IMR-90 (cell line): ENCODE measurements at regions not wholly inside any gene's neighbourhood (a gene's known extent, or its start where the extent isn't known, plus 50 kb on each side); places are given as distances from the start of the nearest gene placed in this dataset.

Source experiments
- ATAC-seq: fragments of 200-7000 bp; cut with Tn5 transposase; 2 replicates; pipeline ENCODE4 v1.9.1; 2020; ENCODE audit warnings: low read depth, mild to moderate bottlenecking, moderate library complexity
- BruUV-seq: library from RNA; stranded (reverse); fragments of 400-500 nt; replicated peaks from 2 replicates; lab custom pipeline; 2021; lab: Mats Ljungman, UMichigan
- CTCF ChIA-PET: fragments of 300-600 bp; formaldehyde crosslinking; extraction: SDS; loops from one replicate; lab custom pipeline; 2021; ENCODE audit warnings: antibody characterized with exemption; lab: Yijun Ruan, JAX
- POLR2A ChIA-PET: fragments of 300-600 bp; sonication (Branson Sonifier 250); formaldehyde crosslinking; loops from one replicate; lab custom pipeline; 2022; ENCODE audit warnings: antibody characterized with exemption; ENCODE audit not compliant: unreplicated experiment; lab: Charles Lee
- DNase-seq: peaks from one replicate; pipeline ENCODE4 v3.0.0; 2013
- H2AFZ ChIP-seq: replicated peaks from 2 replicates; pipeline ENCODE3; 2013; ENCODE audit warnings: low read length, mild to moderate bottlenecking; ENCODE audit not compliant: poor library complexity
- H2AK5ac ChIP-seq: 2 replicates; pipeline ENCODE4 v1.6.1; 2013; ENCODE audit warnings: low read depth, low read length, inconsistent platforms
- H2AK9ac ChIP-seq: replicated peaks from 2 replicates; pipeline ENCODE3; 2013; ENCODE audit warnings: mild to moderate bottlenecking, low read depth, low read length, moderate library complexity; ENCODE audit not compliant: poor library complexity
- H2BK120ac ChIP-seq: 2 replicates; pipeline ENCODE4 v1.6.1; 2013; ENCODE audit warnings: low read depth, low read length, inconsistent platforms
- H2BK15ac ChIP-seq: 3 replicates; pipeline ENCODE4 v1.6.1; 2013; ENCODE audit warnings: low read depth, low read length, inconsistent platforms
- H2BK20ac ChIP-seq: 2 replicates; pipeline ENCODE4 v1.6.1; 2013; ENCODE audit warnings: low read depth, mild to moderate bottlenecking, inconsistent platforms, low read length, moderate library complexity
- H2BK5ac ChIP-seq: 2 replicates; pipeline ENCODE4 v1.6.1; 2013; ENCODE audit warnings: mild to moderate bottlenecking, low read depth, low read length, inconsistent platforms; ENCODE audit not compliant: poor library complexity, severe bottlenecking
- H3K14ac ChIP-seq: replicated peaks from 2 replicates; pipeline ENCODE4 v1.6.1; 2013; ENCODE audit warnings: low read depth, low read length, inconsistent platforms
- H3K18ac ChIP-seq: 2 replicates; pipeline ENCODE4 v1.6.1; 2013; ENCODE audit warnings: low read depth, low read length, control low read depth
- H3K23ac ChIP-seq: 2 replicates; pipeline ENCODE4 v1.6.1; 2013; ENCODE audit warnings: low read depth, low read length, inconsistent platforms
- H3K27ac ChIP-seq: 2 replicates; pipeline ENCODE4 v1.5.1; 2013; ENCODE audit warnings: mild to moderate bottlenecking, control low read depth, low read length; ENCODE audit not compliant: insufficient read depth
- H3K27me3 ChIP-seq: 2 replicates; pipeline ENCODE4 v1.6.1; 2013; ENCODE audit warnings: low read length; ENCODE audit not compliant: control insufficient read depth, insufficient read depth
- H3K36me3 ChIP-seq: 2 replicates; pipeline ENCODE4 v1.6.1; 2013; ENCODE audit warnings: low read length, mixed read lengths; ENCODE audit not compliant: control insufficient read depth, insufficient read depth
- H3K4ac ChIP-seq: 2 replicates; pipeline ENCODE4 v1.6.1; 2013; ENCODE audit warnings: low read depth, low read length, inconsistent platforms
- H3K4me1 ChIP-seq: 2 replicates; pipeline ENCODE4 v1.6.1; 2013; ENCODE audit warnings: low read length, mixed read lengths; ENCODE audit not compliant: control insufficient read depth, insufficient read depth
- H3K4me2 ChIP-seq: 2 replicates; pipeline ENCODE4 v1.6.1; 2013; ENCODE audit warnings: low read depth, mild to moderate bottlenecking, control low read depth, low read length, moderate library complexity
- H3K4me3 ChIP-seq: 2 replicates; pipeline ENCODE4 v1.5.1; 2013; ENCODE audit warnings: low read depth, mild to moderate bottlenecking, control low read depth, low read length, moderate library complexity; ENCODE audit not compliant: insufficient read depth
- H3K56ac ChIP-seq: 2 replicates; pipeline ENCODE4 v1.6.1; 2013; ENCODE audit warnings: low read length, inconsistent platforms; ENCODE audit not compliant: insufficient read depth; ENCODE audit errors: extremely low read depth
- H3K79me1 ChIP-seq, 2 experiments: 2 replicates each; pipeline ENCODE4 v1.6.1; 2013; ENCODE audit warnings: low read length in 2 of 2, inconsistent platforms in 1 of 2, low read depth in 1 of 2
- H3K9ac ChIP-seq: 2 replicates; pipeline ENCODE4 v1.6.1; 2013; ENCODE audit warnings: low read depth, low read length, control low read depth
- H3K9me1 ChIP-seq: 2 replicates; pipeline ENCODE4 v1.6.1; 2013; ENCODE audit warnings: low read length, inconsistent platforms; ENCODE audit not compliant: insufficient read depth
- H3K9me3 ChIP-seq: 2 replicates; pipeline ENCODE4 v1.6.1; 2013; ENCODE audit warnings: low read length; ENCODE audit not compliant: control insufficient read depth, insufficient read depth
- H4K20me1 ChIP-seq: 2 replicates; pipeline ENCODE4 v1.6.1; 2013; ENCODE audit warnings: low read length, inconsistent platforms; ENCODE audit not compliant: insufficient read depth
- H4K5ac ChIP-seq: 2 replicates; pipeline ENCODE4 v1.6.1; 2013; ENCODE audit warnings: mild to moderate bottlenecking, low read depth, low read length, control low read depth
- H4K8ac ChIP-seq, 2 experiments: 2 replicates each; pipeline ENCODE4 v1.6.1; 2013; ENCODE audit warnings: low read depth in 2 of 2, low read length in 2 of 2, control low read depth in 1 of 2, inconsistent platforms in 1 of 2
- H4K91ac ChIP-seq: 2 replicates; pipeline ENCODE4 v1.6.1; 2013; ENCODE audit warnings: low read depth, low read length, inconsistent platforms; ENCODE audit not compliant: insufficient read depth
- BHLHE40 ChIP-seq: fragments of 150-350 bp; IDR thresholded peaks from 2 replicates; pipeline ENCODE4 v1.6.1; 2016; ENCODE audit warnings: mild to moderate bottlenecking, low read depth, low read length
- CEBPB ChIP-seq: IDR thresholded peaks from 2 replicates; pipeline ENCODE4 v1.6.1; 2012; ENCODE audit warnings: low read depth, low read length, improper control_type of control experiment
- CHD1 ChIP-seq: IDR thresholded peaks from 2 replicates; pipeline ENCODE4 v1.6.1; 2012; ENCODE audit warnings: low read depth, low read length, improper control_type of control experiment
- CTCF ChIP-seq: conservative IDR thresholded peaks from 2 replicates; pipeline ENCODE4 v1.5.1; 2012; ENCODE audit warnings: mild to moderate bottlenecking, low read depth, low read length, improper control_type of control experiment
- FOS ChIP-seq: fragments of 150-350 bp; IDR thresholded peaks from 2 replicates; pipeline ENCODE4 v1.6.1; 2016; ENCODE audit warnings: low read depth, low read length
- MAFK ChIP-seq: IDR thresholded peaks from 2 replicates; pipeline ENCODE4 v1.6.1; 2012; ENCODE audit warnings: low read depth, low read length, improper control_type of control experiment
- MXI1 ChIP-seq: IDR thresholded peaks from 2 replicates; pipeline ENCODE4 v1.6.1; 2012; ENCODE audit warnings: low read depth, mild to moderate bottlenecking, low read length, moderate library complexity, borderline replicate concordance
- NFE2L2 ChIP-seq: fragments of 150-350 bp; IDR thresholded peaks from 2 replicates; pipeline ENCODE4 v1.6.1; 2016; ENCODE audit warnings: low read depth, mild to moderate bottlenecking, low read length
- POLR2A ChIP-seq: IDR thresholded peaks from 2 replicates; pipeline ENCODE4 v1.6.1; 2012; ENCODE audit warnings: mild to moderate bottlenecking, low read depth, low read length
- RAD21 ChIP-seq: IDR thresholded peaks from 2 replicates; pipeline ENCODE4 v1.6.1; 2012; ENCODE audit warnings: low read length, improper control_type of control experiment
- RCOR1 ChIP-seq: IDR thresholded peaks from 2 replicates; pipeline ENCODE4 v1.6.1; 2012; ENCODE audit warnings: mild to moderate bottlenecking, low read length, improper control_type of control experiment; ENCODE audit not compliant: insufficient replicate concordance
- RFX5 ChIP-seq: IDR thresholded peaks from 2 replicates; pipeline ENCODE4 v1.8.0; 2012; ENCODE audit warnings: low read depth, mild to moderate bottlenecking, low read length, moderate library complexity
- SMC3 ChIP-seq: fragments of 150-350 bp; IDR thresholded peaks from 2 replicates; pipeline ENCODE4 v1.6.1; 2016; ENCODE audit warnings: low read depth, mild to moderate bottlenecking, antibody characterized with exemption, low read length, moderate library complexity
- USF2 ChIP-seq: fragments of 150-350 bp; IDR thresholded peaks from 2 replicates; pipeline ENCODE4 v1.6.1; 2017; ENCODE audit warnings: mild to moderate bottlenecking, antibody characterized with exemption, low read length, low read depth
- WGBS, 2 experiments: methylation state at CpG; one replicate each; pipeline versions ENCODE4 v1.1.5 to v1.1.7; 2013; ENCODE audit warnings: missing lambda C conversion rate in 2 of 2; ENCODE audit not compliant: insufficient read length in 1 of 2; ENCODE audit errors: extremely low coverage in 2 of 2; 5-methylcytosine and 5-hydroxymethylcytosine counted together
- dilution Hi-C: fragments of 300-500 bp; cut with HindIII; formaldehyde crosslinking; loops from one replicate; pipeline ENCODE4 v1.14.3; 2018; ENCODE audit warnings: low sequenced_read_pairs; ENCODE audit not compliant: unreplicated experiment
- in situ Hi-C: fragments of 300-500 bp; cut with MboI; formaldehyde crosslinking; loops from 3 replicates; pipeline ENCODE4 v1.14.3; 2019; ENCODE audit warnings: low sequenced_read_pairs, inconsistent platforms, mixed read lengths
- intact Hi-C: fragments of 100-400 bp; cut with micrococcal nuclease; formaldehyde crosslinking; loops from 2 replicates; pipeline ENCODE4 v1.10.0; 2022
- TF ChIP-seq, protein P1 (sequence below): fragments of 150-350 bp; IDR thresholded peaks from 2 replicates; pipeline ENCODE4 v1.6.1; 2016; ENCODE audit warnings: low read depth, mild to moderate bottlenecking, low read length, moderate library complexity, borderline replicate concordance

DNA sequence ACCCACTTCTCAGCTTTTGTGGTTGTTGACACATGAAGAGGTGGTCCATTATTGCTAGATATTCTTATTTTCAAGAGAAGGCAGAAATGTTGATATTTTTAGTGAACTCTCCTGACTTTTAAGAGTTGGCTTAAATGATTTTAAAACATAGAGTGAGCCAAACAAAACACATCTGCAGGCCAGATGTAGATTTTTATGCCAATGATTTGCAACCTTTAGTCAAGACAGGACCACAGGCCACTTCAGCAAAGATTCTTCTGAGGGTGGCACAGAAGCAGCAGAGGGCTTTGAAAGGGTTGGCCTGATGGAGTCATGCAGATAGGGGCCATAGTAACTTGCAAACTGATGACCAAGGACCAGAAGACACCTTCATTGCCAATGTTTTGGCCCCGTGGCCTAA is 276.5 kb upstream of the P2RY1 start:
- Histone ChIP-seq H3K9me1 (no peaks in the 10 kb centered on the region), H3K4ac (no peak overlapping the region), H3K4me3 (no peak overlapping the region), H3K27ac (no peak overlapping the region), H2AK9ac (no peak overlapping the region), H2BK20ac (no peak overlapping the region), H3K9me3 (no peaks in the 10 kb centered on the region), H4K20me1 (no peaks in the 10 kb centered on the region), H3K9ac (no peak overlapping the region), H4K8ac (no peak overlapping the region), H2AK5ac (no peak overlapping the region), H4K91ac (no peak overlapping the region), H4K5ac (no peak overlapping the region), H3K23ac (no peak overlapping the region), H2AFZ (no peak overlapping the region), H3K18ac (no peak overlapping the region), H3K4me2 (no peak overlapping the region), H3K14ac (no peak overlapping the region), H3K4me1 (no peaks in the 10 kb centered on the region), H2BK5ac (no peak overlapping the region), H3K56ac (no peak overlapping the region), H2BK15ac (no peak overlapping the region), H3K36me3 (no peaks in the 10 kb centered on the region), H3K79me1 (no peaks in the 10 kb centered on the region), H2BK120ac (no peak overlapping the region), H3K27me3 (no peaks in the 10 kb centered on the region)
- no CpG with 5 or more reads among the region's 1 CpG for WGBS, 2 experiments
- intact Hi-C loops (no loop called here), dilution Hi-C loops (no loop called here), in situ Hi-C loops (no loop called here)
- no peak for TF ChIP-seq RCOR1
- TF ChIP-seq CTCF: no peak
- no peak for TF ChIP-seq CEBPB
- TF ChIP-seq NFE2L2: no peak
- TF ChIP-seq BHLHE40: no peak
- TF ChIP-seq MXI1: no peak
- TF ChIP-seq CHD1: no peak
- no peak for TF ChIP-seq FOS
- TF ChIP-seq RAD21: no peak
- TF ChIP-seq MAFK: no peak
- TF ChIP-seq, protein P1, sequence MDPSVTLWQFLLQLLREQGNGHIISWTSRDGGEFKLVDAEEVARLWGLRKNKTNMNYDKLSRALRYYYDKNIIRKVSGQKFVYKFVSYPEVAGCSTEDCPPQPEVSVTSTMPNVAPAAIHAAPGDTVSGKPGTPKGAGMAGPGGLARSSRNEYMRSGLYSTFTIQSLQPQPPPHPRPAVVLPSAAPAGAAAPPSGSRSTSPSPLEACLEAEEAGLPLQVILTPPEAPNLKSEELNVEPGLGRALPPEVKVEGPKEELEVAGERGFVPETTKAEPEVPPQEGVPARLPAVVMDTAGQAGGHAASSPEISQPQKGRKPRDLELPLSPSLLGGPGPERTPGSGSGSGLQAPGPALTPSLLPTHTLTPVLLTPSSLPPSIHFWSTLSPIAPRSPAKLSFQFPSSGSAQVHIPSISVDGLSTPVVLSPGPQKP: no peak
- TF ChIP-seq USF2: no peak
- no peak for TF ChIP-seq POLR2A
- TF ChIP-seq RFX5: no peak
- TF ChIP-seq SMC3: no peak
- BruUV-seq: no TSS peak
- DNase-seq (no peak), ATAC-seq (no peak)
- CTCF ChIA-PET: no interaction called here
- POLR2A ChIA-PET: no interaction called here
